ENCODE measurements at regions not wholly inside any gene's neighbourhood (a gene's known extent, or its start where the extent isn't known, plus 50 kb on each side); places are given as distances from the start of the nearest gene placed in this dataset.

DNA sequence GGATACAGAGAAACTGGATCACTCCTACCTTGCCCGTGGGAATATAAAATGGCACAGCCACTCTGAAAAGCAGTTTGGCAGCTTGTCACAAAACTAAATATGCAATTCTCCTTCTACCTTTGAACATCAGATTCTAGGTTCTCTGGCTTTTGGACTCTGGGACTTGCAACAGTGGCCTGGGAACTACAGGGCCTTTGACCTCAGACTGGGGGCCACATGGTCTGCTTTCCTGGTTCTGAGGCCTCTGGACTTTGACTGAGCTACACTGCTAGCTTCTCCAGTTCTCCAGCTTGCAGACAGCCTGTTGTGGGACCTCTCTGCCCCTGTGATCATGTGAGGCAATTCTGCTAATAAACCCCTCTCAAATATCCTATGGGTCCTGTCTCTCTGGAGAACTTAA lies 168.8 kb downstream of the CDH26 start:
- no peak for DNase-seq (ENCODE audit: low read depth in 2 of 2)

DNA sequence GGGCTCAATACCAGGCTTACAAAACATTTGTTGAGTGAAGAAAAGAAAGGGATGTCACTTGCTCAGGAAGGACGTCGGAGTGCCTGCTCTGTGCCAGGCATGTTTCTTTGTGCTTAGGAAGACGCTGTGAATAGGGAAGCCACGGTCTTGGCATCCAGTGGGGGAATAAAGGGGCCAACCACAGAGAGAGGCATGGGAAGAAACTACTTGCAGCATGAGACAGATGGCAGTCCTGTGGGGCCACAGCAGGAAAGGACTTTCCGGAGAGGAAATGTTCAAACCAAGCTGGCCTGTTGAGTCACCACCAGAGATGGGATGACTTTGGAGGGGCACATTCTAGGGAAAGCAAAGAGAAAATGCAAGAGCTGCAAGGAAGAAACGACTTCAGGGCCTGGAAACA lies 173.2 kb downstream of the CDH26 start:
- no peak for DNase-seq (ENCODE audit: low read depth in 2 of 2)

DNA sequence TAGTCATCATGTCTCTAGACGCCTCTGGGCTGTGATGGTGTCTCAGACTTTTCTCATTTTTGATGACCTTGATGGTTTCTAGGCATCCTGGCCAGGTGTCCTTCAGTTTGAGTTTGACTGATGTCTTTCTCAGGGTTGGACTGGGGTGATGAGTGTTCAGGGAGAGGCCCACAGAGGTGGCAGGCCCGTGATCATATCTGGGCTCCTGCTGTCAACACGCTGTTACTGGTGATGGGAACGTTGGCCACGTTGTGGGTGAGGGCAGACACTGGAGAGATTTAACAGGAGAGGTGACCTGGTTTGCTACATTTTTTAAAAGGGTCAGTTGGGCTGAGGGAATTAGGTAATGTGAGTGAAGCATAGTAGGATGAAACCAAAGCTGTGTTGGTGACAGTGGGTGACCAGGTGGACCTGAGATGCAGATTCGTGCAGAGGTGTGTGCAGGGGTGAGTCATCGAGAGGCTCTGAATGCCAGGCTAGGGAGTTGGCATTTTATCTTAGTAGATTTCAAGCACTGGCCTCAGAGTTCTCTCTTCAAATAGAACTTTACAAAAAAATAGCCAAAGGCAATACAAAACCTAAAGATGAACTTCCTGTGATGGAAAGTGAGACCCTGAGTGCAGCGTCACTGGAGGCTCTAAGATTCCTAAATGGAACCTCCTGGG lies 174.1 kb downstream of the CDH26 start:
- no peak for DNase-seq (ENCODE audit: low read depth in 2 of 2)

DNA sequence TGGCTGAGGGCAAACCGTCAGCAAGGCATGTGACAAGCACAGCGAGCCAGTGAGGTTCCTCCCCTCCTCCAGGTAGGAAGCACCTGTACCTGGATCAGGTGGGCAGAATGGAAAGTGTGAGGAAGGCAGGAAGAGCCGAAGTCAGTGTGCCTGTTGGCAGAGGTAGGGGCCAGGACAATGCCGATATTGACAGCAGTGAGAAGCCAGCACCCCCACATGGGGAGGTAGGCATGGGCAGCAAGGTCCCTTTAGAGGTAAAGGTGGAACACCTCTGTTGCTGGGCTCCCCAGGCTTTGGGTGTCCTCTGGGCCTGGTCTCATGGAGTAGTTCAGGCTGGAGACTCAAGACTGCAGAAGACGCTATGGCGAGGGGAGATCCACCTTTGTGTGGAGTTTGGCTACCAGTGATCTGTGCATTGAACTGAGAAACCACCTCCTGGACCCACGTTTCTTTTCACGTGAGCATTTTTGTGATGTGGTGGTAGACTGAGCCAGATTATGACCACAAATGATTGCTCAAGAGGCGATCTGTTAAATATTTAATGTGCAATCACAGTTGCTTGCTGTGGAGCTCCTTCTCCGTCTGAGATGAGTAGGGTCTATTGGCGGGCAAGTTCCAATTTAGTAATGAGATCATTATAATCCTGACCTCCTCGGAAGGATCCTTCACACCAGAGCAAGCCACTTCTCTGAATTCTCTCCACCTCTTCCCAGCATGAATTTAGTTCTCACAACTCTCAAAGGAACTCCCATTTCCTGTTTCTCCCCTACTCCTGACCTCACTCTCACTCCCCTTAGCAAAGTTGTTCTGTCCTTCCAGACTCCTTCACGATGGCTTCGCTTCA lies 174.8 kb downstream of the CDH26 start:
- no peak for DNase-seq (ENCODE audit: low read depth in 2 of 2)

DNA sequence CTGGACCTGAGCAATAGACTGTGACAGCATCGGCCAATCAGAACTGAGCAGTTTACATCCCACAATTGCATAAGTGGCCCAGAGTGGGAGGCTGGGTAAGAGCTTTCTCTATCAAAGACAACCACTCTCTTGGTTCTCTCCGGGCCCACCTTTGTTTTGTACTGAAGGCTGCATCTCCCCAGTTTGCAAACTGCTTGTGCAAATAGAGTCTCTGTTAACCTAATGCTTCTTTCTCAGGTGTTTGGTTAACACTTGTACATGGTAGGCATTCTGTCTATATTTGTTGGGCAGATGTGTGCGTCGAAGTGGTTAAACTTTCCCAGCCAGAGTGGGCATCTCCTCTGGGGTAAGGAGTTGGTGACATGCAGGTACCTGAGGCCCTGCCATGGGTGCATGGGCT lies 177.1 kb downstream of the CDH26 start:
- no peak for DNase-seq (ENCODE audit: low read depth in 2 of 2)

DNA sequence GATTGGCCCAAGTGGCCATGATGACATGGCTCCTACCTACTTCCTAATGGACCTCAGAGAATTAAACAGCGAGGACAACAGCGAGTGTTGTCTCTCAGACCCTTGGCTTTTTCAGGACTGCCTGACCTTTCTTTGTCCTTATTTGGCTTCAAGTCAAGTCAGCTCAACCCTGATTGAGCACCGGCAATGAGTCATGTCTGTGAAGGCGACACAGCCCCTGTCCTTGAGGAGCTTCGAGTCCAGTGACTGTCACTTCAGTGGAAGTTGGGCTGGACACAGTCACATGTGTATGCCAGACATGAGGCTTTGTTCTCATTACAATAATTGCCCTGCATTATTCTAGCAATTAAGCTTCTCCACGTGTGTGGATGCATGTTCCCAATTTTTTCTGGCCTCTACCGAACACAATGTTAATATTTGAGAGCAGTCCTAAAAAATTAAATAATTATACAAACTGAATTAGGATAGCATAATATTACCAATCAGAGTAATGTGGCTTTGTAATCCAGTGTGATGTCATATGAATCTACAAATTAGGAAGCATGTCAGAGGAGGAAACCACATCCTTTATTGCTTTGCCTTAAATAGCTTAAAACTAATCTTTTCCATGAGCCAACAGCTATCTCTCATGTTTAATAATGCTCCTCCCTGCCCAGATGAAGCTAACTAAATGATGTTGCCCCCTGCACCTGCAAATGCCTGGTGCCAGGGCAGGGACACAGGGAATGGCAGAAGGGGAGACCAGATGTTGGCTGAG lies 178.6 kb downstream of the CDH26 start:
- no peak for DNase-seq (ENCODE audit: low read depth in 2 of 2)

DNA sequence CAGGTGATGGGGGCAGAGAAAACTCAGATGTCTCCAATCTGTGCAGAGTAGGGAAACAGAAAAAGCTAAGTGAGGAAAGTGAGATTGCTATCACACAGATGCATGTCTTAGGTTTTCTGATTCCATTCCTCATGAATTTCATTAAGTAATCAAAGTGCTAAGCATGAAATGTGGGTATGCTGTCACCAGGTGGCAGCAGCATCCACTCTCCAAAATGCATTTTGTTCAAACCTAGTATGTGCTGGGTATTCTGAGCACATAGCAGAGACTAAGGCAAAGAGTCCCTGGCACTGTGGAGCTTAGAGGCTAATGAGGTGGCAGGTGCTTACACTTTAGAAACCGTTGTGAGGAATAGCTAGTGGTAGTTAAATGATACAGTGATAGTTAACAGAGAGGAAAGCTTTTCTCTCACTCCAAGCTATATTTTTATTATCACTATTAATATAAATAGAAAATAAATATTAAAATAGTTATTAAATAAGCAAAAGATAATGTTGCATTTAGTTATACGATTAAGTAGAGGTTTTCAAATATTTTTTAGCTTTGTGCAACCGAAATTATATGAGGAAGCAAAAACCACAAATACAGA lies 179.5 kb downstream of the CDH26 start:
- peak; percentile 18 to 19 for DNase-seq (ENCODE audit: low read depth in 2 of 2)

DNA sequence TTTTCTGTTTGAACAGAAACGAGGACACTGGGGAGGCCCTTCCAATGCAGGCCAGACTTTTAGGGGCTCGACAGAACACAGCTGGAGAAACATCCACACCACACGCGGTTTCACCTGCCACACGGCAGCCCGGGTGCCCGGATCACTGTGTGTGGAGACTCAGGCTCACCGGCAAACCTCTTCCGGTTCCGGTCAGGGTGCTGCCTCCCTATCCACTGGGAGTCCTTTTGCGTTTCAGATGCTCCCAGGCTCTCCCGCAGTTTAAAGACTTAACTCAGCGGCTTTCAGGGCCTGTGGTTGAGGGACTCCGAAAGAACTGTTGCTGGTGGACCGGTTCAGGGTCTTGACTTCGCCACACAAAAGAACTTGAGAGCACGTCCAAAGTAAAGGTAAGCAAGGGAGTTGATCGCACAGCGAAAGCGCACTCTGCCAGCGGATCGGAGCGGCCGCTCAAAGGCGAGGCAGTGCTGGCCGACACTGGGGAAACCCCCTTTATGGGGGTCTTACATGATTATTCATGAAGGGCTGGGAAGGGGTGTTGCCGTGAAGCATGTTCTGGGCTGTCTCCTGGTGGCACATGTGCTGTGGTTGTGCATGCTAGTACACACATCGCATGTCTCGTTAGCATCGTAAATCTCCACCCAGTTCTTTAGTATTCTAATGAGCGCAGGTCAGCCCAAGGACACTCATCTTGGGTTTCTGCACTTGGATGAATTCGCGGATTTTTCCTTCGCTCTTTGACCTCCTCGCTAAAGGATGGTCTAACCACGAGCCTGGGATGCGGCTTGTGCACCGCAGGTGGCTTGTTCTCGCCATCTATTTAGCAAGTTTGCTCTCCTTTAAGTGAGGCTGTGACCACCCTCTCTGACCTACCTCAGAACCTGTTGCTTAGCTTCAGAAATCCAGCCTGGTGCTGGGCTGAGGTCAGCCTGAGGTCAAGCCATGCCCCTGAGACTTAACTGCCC lies 180.3 kb downstream of the CDH26 start:
- DNase-seq (ENCODE audit: low read depth in 2 of 2), result peak; percentile 17 to 41

DNA sequence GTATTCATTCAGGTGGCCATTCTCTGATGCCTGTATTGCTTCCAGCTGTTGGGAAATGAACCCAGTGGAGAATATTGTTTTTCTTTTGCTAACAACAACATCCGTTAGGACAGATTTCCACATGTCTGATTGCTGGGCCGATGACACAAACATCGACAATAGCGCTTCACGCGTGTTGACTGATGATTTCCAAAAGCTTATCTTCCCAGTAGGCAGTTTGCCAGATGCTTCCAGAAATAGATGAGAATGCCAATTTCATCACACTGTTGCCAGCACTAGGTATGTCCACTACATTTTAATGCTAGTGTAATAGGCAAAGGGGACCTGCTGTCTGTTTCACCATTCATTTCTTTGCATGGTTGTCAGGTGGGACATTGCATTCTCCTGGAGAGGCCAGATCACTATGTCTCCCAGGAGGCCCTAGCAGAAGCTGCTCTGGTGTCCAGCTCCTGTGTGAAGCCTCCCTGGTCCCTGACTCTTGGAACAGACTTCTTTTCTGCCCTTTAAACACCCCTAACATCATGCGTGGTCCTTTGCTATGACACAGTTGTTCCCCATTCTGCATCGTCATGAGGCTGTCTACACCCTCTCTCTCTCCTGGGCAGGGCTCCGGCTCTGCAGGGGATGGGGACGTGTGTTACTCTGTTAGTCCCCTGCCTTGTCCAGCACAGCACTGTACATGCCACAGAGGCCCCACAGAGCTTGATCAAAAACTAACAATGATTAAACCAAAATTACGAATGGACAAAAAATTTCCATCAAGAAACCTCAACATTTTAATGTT lies 181.6 kb downstream of the CDH26 start:
- no peak for DNase-seq (ENCODE audit: low read depth in 2 of 2)

DNA sequence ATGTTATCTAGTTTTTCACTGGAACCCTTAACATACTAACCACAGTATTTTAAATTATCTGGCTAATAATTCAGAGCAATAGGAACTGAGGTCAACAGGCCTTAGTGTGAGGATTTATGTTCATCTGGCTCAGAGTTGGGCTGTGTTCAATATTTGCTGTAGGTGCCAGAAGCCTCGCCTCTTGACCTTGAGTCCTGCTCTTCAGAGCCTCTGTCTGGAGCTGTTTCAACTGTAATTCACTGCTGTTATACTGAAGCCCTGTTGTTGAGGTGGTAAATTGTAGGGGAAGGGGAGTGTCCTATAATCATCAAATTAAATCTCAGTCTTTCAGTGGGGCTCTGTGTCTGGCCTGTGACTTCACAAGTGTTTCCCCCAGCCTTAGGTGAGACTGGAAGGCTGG lies 184.4 kb downstream of the CDH26 start:
- no peak for DNase-seq (ENCODE audit: low read depth in 2 of 2)

DNA sequence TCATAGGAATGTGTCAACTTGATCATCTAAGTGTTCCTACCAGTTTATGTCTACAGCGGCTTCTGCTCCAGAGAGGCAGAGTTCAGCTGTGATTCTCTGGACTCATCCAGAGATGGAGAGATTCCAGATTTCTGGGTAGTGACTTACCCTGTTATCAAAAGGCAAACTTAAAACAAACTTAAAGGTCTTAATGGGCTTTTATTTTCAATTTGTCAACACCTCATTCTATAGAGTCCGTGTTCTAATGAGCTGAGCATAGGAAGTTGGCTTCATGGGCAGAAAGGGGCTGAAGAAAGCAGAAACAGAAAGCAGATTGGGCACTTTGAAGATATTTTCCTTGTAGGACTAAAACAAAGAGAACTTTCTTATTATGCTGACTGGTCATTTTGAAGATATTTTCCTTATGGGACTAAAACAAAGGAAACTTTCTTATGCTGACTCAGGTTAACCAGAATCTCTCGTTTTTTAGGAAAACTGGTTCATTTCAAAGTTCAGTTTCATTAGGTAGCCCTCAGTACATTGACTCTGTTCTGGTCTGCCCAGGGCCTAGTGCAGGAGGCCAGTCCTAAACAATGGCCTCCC lies 185.1 kb downstream of the CDH26 start:
- no peak for DNase-seq (ENCODE audit: low read depth in 2 of 2)

DNA sequence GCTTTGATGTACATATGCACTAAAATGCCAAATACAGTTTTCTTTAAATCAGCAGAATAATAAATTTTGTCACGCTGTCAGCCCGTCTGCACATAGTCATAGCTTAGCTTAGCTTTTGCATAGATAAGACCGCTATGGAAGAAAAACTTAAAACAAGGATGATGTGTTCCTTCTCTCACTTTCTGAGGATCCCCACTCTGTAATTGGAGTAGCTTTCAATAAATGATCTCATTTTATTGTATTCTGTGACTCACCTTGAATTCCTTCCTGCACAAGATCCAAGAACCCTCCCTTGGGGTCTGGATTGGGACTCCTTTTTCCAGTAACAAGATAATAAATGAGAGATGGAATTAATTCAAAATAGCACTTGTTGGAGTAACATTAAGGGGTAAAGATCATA lies 186.2 kb downstream of the CDH26 start:
- no peak for DNase-seq (ENCODE audit: low read depth in 2 of 2)

DNA sequence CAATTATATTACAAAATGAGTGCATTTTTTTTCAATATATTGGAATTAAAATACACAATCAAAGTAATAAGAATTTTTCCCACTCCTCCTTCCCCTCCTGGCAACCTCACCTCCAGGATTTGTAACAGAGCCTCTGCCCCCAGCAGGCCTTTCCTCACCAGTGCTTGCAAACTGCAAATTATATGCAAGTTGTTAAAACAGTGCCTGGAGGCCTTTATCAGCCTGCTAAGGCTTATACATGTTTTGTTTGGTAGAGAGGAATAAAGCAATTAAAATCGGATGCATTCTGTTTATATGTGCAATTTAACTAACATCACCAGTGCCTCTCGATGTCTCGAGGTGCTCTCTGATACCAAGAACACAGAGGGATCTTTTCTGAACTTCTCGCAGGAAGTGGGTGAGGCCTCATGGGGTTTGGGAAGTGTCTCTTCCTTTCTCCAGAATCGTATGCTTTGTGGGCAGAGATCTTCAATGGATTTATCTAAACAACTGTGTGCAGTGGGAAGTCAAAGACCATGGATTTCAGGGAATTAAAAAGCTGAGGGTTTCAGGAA lies 186.8 kb downstream of the CDH26 start:
- no peak for DNase-seq (ENCODE audit: low read depth in 2 of 2)

DNA sequence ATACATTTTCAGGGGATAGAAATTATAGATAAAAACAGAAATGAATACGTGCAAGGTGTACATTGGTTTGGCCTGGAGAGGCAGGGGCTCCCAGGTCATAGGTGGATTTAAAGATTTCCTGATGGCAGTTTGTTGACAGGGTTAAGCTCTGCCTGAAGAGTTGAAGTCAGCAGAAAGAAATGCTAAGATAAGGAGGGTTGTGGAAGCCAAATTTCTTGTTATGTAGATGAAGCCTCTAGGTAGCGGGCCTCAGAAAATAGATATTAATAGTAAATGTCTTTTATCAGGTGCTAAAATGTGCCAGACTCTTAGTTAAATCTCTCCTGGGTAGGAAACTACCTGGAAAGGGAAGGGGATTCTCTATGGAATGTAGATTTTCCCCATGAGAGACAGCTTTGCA lies 188.8 kb downstream of the CDH26 start:
- DNase-seq (ENCODE audit: low read depth in 2 of 2), result no peak

DNA sequence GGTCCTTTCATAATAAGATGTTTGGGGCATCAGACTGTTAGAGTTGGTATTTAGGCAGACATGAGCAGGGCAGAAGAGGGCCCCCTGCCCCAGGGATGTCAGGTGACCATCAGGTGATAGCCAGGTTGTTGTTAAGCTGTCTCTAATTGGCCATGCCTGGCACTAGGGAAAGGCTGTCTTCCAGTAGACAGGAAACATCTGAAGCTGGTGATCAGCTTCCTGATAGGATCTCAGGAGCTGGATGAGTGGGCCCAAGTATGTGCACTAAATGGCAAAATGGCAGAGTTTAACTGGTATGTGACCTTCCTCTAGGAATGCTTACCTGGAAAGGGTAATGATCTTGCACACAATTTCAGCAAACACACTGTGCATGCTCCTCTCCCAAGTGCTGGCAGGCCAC lies 190.7 kb downstream of the CDH26 start:
- no peak for DNase-seq (ENCODE audit: low read depth in 2 of 2)

DNA sequence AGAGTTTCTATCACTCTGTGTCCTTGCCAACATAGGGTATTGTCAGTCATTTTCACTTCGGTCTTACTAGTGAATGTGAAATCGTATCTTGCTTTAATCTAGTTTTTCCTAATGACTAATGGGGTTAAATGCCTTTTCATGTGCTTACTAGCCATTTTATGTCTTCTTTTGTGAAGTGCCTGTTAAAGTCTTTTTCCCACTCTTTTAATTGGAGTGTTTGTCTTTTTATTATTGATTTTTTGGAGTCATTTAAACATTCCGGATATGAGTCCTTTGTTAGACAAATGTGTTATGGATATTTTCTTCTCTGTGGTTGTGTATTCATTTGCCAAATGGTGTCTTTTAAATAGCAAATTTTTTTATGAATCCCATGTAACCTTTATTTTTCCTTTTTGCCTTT lies 194.6 kb downstream of the CDH26 start:
- no peak for DNase-seq (ENCODE audit: low read depth in 2 of 2)

DNA sequence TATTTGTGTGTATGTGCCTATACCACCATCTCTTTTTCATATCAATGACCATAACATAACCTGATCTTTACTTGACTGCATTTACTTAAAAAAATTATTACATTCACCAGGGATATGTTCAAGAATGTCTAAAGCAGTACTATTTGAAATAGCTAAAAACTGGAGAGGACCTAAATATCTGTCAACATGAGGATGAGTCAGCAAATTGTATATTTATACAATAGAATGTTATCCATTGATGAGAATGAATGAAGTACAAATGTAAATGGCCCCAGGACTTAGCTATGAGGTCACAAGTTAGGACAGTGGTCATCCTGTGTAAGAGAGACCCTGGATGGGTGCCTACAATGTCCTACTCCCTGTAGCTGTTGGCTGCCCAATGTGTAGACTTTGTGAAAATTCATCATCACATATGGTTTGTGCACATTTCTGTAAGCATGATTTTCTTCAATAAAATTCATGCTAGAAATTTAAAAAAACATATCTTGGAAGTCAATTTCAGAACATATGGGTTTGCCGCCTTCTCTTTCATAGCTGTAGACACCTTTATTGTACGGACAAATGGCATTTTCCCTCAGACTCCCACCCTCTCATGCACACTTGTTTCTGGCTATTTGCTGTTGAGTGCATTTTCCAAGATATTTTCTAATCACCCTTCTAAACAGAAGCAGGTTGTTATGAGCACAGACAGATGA lies 202.4 kb downstream of the CDH26 start:
- DNase-seq (ENCODE audit: low read depth in 2 of 2), result no peak

DNA sequence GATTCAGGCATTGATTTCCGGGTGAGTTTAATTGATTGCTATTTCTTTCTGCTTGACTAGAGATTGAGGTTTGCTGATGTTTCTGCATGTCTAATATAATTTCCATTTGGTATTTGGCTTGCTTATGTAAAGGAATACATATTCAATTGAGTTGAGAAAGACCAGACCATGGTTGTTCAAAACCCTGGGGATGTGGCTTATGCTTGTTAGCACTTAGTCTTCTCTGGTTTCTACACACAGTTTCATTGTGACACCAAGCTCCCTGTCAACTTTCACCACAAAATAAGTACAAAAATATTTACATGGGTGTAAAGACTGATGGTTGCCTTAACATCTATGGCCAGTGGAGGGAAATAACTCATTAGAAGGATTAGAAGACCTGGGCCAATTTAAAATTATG lies 209.6 kb downstream of the CDH26 start:
- DNase-seq (ENCODE audit: low read depth in 2 of 2), result no peak

DNA sequence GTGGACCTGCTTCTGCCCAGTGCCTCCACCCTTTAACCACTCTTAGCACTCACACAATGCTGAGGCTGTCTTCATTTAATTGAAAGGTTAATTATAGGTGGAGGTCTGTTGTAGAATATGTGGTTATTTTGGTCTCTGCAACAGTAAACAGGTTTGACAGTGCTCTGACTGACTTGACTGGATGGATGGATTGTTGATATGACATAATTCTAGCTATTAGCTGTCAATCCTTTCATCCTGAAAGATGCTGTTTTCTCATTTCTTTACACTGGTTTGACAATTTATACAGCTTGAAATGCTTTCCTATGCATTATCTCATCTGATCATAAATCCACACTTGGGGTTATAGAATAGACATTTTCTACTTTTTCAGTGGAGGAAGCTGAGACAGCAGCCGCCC lies 210.7 kb downstream of the CDH26 start:
- DNase-seq (ENCODE audit: low read depth in 2 of 2), result no peak

All from stimulated activated CD4-positive, alpha-beta T cell treated with anti-CD3 and anti-CD28 coated beads, Interleukin-4, amount 100 ng/mL, for 48 hours (primary cell).